ENCODE measurements at regions not wholly inside any gene's neighbourhood (a gene's known extent, or its start where the extent isn't known, plus 50 kb on each side); places are given as distances from the start of the nearest gene placed in this dataset.

DNA sequence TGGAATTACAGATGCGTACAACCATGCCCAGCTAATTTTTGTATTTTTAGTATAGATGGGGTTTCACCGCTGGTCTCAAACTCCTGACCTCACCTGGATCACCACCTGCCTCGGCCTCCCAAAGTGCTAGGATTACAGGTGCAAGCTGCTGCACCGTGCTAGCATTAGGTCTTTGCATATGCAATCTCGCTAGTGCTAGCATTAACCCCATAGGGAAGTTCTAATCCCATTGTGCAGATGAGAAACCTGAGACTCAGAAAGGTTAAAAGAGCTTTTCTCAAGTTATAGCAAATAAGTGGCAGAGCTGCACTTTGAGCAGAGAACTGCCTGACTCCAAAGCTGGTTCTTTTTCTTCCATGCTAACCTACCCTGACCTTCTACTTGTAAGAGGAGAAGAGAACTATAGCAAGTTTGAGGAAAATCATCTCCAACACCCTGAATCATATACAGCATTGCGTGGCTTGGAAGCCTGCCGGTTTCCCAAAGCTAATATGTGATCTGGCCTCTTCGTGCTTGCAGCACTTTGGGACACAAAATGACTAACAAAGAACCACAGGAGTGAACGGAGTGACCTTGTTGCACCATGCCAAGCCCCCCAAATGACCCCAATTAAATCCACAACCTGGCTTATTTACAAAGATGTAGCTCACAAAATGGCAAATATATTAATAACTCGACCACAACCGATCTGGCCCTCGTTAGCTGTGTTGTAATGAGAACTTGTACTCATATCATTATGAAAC lies 185.1 kb downstream of the TM2D1 start:
- TF ChIP-seq, protein P1, sequence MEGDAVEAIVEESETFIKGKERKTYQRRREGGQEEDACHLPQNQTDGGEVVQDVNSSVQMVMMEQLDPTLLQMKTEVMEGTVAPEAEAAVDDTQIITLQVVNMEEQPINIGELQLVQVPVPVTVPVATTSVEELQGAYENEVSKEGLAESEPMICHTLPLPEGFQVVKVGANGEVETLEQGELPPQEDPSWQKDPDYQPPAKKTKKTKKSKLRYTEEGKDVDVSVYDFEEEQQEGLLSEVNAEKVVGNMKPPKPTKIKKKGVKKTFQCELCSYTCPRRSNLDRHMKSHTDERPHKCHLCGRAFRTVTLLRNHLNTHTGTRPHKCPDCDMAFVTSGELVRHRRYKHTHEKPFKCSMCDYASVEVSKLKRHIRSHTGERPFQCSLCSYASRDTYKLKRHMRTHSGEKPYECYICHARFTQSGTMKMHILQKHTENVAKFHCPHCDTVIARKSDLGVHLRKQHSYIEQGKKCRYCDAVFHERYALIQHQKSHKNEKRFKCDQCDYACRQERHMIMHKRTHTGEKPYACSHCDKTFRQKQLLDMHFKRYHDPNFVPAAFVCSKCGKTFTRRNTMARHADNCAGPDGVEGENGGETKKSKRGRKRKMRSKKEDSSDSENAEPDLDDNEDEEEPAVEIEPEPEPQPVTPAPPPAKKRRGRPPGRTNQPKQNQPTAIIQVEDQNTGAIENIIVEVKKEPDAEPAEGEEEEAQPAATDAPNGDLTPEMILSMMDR (conservative IDR thresholded peaks at IDR 0.05): no peak
- no peak for TF ChIP-seq ZFX (IDR thresholded peaks at IDR 0.05)
- H3K27ac ChIP-seq: no peak overlapping the region

DNA sequence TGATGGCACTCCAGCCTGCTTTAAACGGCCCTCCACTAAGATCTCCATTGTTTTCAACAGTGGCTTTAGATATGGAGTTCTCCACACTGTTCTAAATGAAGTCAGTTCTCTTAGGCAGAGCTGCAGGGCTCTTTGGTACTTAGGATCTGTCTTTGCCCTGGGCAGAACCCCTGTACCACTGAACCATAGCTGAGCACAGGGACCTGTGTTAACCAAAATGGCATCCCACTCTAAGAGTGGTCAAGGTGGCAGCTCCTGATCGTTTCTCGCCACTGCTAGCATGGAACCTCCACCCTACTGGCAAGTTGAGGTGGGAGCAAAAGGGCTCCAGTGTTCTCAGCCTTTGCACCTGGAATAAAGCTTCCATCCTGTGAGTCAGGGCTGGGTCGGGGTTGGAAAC lies 186.7 kb downstream of the TM2D1 start:
- TF ChIP-seq, protein P1 (conservative IDR thresholded peaks at IDR 0.05): no peak
- no peak for TF ChIP-seq ZFX (IDR thresholded peaks at IDR 0.05)
- H3K27ac ChIP-seq: no peak overlapping the region

DNA sequence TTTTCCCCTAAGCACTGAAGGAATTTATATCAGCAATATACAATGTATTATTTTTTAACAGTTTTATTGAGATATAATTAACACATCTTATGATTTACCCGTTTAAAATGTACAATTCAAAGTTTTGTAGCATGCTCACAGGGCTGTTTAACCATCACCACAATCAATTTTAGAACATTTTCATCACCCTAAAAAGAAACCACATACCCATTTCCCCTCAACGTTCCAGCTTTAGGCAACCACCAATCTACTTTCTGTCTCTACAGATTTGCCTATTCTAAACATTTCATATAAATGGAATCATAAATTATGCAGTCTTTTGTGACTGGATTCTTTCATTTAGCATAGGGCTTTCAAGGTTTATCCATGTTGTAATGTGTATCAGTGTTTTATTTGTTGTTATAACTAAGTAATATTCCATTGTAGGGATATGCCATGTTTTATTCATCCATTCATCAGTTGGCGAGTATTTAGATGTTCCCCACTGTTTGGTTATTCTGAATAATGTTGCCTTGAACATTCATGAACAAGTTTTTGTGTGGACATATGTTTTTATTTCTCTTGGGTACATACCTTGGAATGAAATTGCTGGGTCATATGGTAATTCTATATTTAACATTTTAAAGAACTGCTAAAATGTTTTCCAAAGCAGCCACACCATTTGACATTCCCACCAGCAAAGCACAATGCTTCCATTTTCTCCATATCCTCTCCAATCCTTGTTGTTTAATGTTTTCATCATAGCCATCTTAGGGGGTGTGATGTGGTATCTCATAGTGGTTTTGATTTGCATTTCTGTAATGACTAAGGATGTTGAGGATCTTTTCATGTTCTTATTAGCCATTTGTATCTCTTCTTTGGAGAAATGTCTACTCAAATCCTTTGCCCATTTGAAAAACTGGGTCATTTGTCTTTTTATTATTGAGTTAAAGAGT lies 188.5 kb downstream of the TM2D1 start:
- H3K27ac ChIP-seq: no peak overlapping the region
- TF ChIP-seq, protein P1 (conservative IDR thresholded peaks at IDR 0.05): no peak
- no peak for TF ChIP-seq ZFX (IDR thresholded peaks at IDR 0.05)

DNA sequence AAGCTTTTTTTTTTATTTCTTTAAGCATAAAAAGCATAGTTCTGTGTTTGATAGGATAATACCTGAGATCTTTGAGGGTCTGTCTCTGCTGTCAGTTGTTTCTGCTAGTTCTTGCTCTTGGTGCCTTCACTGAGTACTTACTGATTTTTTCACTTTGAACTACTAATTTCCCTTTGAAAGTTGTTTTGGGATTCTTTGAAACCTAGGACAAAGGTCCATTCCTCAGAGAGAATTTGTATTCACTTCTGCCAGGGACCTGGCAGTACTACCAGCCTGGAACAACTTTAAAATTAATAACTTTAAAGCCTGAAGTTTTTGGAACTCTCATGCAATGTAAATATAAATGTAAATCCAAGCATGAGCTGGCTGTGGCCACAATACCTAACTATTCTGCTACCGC lies 190.1 kb downstream of the TM2D1 start:
- TF ChIP-seq ZFX (IDR thresholded peaks at IDR 0.05): no peak
- TF ChIP-seq, protein P1 (conservative IDR thresholded peaks at IDR 0.05): no peak
- H3K27ac ChIP-seq: no peak overlapping the region

DNA sequence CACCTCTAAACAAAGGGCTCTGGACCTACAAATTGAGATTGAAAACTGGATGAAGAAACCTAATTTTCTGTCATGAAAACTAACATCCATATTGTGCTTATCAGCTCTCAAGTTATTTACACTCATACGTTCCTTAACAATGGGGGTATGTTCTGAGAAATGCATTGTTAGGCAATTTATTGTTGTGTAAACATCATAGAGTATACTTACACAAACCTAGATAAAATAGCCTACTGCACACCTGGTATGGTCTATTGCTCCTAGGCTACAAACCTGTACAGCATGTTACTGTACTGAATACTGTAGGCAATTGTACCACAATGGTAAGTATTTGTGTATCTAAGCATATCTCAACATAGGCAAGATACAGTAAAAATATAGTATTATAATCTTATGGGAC lies 191.4 kb downstream of the TM2D1 start:
- TF ChIP-seq ZFX (IDR thresholded peaks at IDR 0.05): no peak
- TF ChIP-seq, protein P1 (conservative IDR thresholded peaks at IDR 0.05): no peak
- H3K27ac ChIP-seq: no peak overlapping the region

DNA sequence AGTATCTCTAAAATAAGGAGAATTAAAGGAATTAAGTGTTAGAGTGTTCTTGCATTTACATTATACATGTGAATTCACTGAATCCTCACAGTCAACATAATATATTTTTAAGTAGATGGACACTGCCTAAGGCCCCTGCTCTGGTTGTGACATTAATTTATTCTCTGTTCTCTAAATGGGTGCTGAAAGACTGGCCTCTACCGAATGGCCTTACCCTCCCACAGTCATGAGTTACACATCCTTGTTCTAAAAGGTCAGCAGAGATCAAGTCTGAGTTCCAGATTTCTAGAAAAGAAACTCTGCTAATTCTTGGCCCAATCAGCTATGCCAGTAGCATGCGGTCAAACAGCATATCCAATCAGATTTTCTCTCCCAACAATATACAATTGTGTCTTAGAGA lies 193.2 kb downstream of the TM2D1 start:
- TF ChIP-seq ZFX (IDR thresholded peaks at IDR 0.05): no peak
- TF ChIP-seq, protein P1 (conservative IDR thresholded peaks at IDR 0.05): no peak
- H3K27ac ChIP-seq: no peak overlapping the region

Measured in C4-2B (cell line).